ENCODE measurements at regions not wholly inside any gene's neighbourhood (a gene's known extent, or its start where the extent isn't known, plus 50 kb on each side); places are given as distances from the start of the nearest gene placed in this dataset.

GRCh38 chr9:78470741-78471140 is 173.8 kb downstream of the PSAT1 start:
- no peak for TF ChIP-seq EZH2phosphoT487 (IDR thresholded peaks at IDR 0.05; ENCODE audit: low read length)
- Histone ChIP-seq H3K9ac (ENCODE audit: low read length) (no peak overlapping the region), H4K20me1 (ENCODE audit: insufficient read depth, low read length) (no peaks in the 10 kb centered on the region), H3K79me2 (ENCODE audit: low read length) (no peaks in the 10 kb centered on the region), H3F3A (ENCODE audit: insufficient read depth, low read length) (no peaks in the 10 kb centered on the region), H3K36me3 (replicated peaks; ENCODE audit: insufficient read depth, low read length) (no peaks in the 10 kb centered on the region), H3K9me3 (replicated peaks; ENCODE audit: insufficient read depth, low read length) (no peaks in the 10 kb centered on the region), H2AFZ (ENCODE audit: low read length) (no peak overlapping the region), H3K9me2 (replicated peaks; ENCODE audit: insufficient read depth, low read length) (no peaks in the 10 kb centered on the region), H3K4me3 (ENCODE audit: low read length) (no peak overlapping the region), H3K27me3 (replicated peaks; ENCODE audit: insufficient read depth, low read length) (no peaks in the 10 kb centered on the region), H3K4me1 (ENCODE audit: low read length) (no peaks in the 10 kb centered on the region), H3K4me2 (ENCODE audit: low read depth, low read length) (no peak overlapping the region), H3K27ac (ENCODE audit: low read length) (no peak overlapping the region)
- DNase-seq = no peak

GRCh38 chr9:78472111-78472510 is 175.2 kb downstream of the PSAT1 start:
- DNase-seq = no peak
- no peaks in the 10 kb centered on the region for H3K27me3 ChIP-seq (replicated peaks; ENCODE audit: insufficient read depth, low read length)
- no peak overlapping the region for H3K4me2 ChIP-seq (ENCODE audit: low read depth, low read length)
- H3K4me3 ChIP-seq (ENCODE audit: low read length) = no peak overlapping the region
- H3K79me2 ChIP-seq (ENCODE audit: low read length) = no peaks in the 10 kb centered on the region
- H3K27ac ChIP-seq (ENCODE audit: low read length) = no peak overlapping the region
- no peaks in the 10 kb centered on the region for H3K36me3 ChIP-seq (replicated peaks; ENCODE audit: insufficient read depth, low read length)
- no peak overlapping the region for H3K9ac ChIP-seq (ENCODE audit: low read length)
- H4K20me1 ChIP-seq (ENCODE audit: insufficient read depth, low read length) = no peaks in the 10 kb centered on the region
- TF ChIP-seq EZH2phosphoT487 (IDR thresholded peaks at IDR 0.05; ENCODE audit: low read length) (no peak), CTCF (IDR thresholded peaks at IDR 0.05; ENCODE audit: low read length) (no peak), EZH2 (optimal IDR thresholded peaks at IDR 0.05; ENCODE audit: low read depth, low read length) (no peak)
- no peaks in the 10 kb centered on the region for H3F3A ChIP-seq (ENCODE audit: insufficient read depth, low read length)
- H3K9me2 ChIP-seq (replicated peaks; ENCODE audit: insufficient read depth, low read length) = no peaks in the 10 kb centered on the region
- no peaks in the 10 kb centered on the region for H3K9me3 ChIP-seq (replicated peaks; ENCODE audit: insufficient read depth, low read length)
- no peak overlapping the region for H2AFZ ChIP-seq (ENCODE audit: low read length)
- H3K4me1 ChIP-seq (ENCODE audit: low read length) = no peaks in the 10 kb centered on the region

GRCh38 chr9:78479441-78479840 is 182.5 kb downstream of the PSAT1 start:
- no peak overlapping the region for H3K9ac ChIP-seq (ENCODE audit: low read length)
- H2AFZ ChIP-seq (ENCODE audit: low read length) = no peak overlapping the region
- H3K4me3 ChIP-seq (ENCODE audit: low read length) = no peak overlapping the region
- no peak overlapping the region for H3K27ac ChIP-seq (ENCODE audit: low read length)
- no peak overlapping the region for H3K4me2 ChIP-seq (ENCODE audit: low read depth, low read length)
- no peaks in the 10 kb centered on the region for H3K36me3 ChIP-seq (replicated peaks; ENCODE audit: insufficient read depth, low read length)
- no peaks in the 10 kb centered on the region for H3K9me2 ChIP-seq (replicated peaks; ENCODE audit: insufficient read depth, low read length)
- H3K27me3 ChIP-seq (replicated peaks; ENCODE audit: insufficient read depth, low read length) = no peaks in the 10 kb centered on the region
- H3K4me1 ChIP-seq (ENCODE audit: low read length) = no peaks in the 10 kb centered on the region
- H3K9me3 ChIP-seq (replicated peaks; ENCODE audit: insufficient read depth, low read length) = no peaks in the 10 kb centered on the region
- no peak for DNase-seq
- H4K20me1 ChIP-seq (ENCODE audit: insufficient read depth, low read length) = no peaks in the 10 kb centered on the region
- no peaks in the 10 kb centered on the region for H3F3A ChIP-seq (ENCODE audit: insufficient read depth, low read length)
- H3K79me2 ChIP-seq (ENCODE audit: low read length) = no peaks in the 10 kb centered on the region
- TF ChIP-seq EZH2 (optimal IDR thresholded peaks at IDR 0.05; ENCODE audit: low read depth, low read length) = no peak
- TF ChIP-seq EZH2phosphoT487 (IDR thresholded peaks at IDR 0.05; ENCODE audit: low read length) = no peak
- no peak for TF ChIP-seq CTCF (IDR thresholded peaks at IDR 0.05; ENCODE audit: low read length)

- Histone ChIP-seq H3K9me2 (replicated peaks; ENCODE audit: insufficient read depth, low read length) (no peaks in the 10 kb centered on the region), H4K20me1 (ENCODE audit: insufficient read depth, low read length) (no peaks in the 10 kb centered on the region), H3F3A (ENCODE audit: insufficient read depth, low read length) (no peaks in the 10 kb centered on the region), H2AFZ (ENCODE audit: low read length) (no peak overlapping the region), H3K4me2 (ENCODE audit: low read depth, low read length) (no peak overlapping the region), H3K9ac (ENCODE audit: low read length) (no peak overlapping the region), H3K79me2 (ENCODE audit: low read length) (no peaks in the 10 kb centered on the region), H3K4me1 (ENCODE audit: low read length) (no peaks in the 10 kb centered on the region), H3K4me3 (ENCODE audit: low read length) (no peak overlapping the region), H3K9me3 (replicated peaks; ENCODE audit: insufficient read depth, low read length) (no peaks in the 10 kb centered on the region), H3K27ac (ENCODE audit: low read length) (no peak overlapping the region), H3K27me3 (replicated peaks; ENCODE audit: insufficient read depth, low read length) (no peaks in the 10 kb centered on the region), H3K36me3 (replicated peaks; ENCODE audit: insufficient read depth, low read length) (no peaks in the 10 kb centered on the region)
- DNase-seq = no peak
- TF ChIP-seq EZH2phosphoT487 (IDR thresholded peaks at IDR 0.05; ENCODE audit: low read length) (no peak), EZH2 (optimal IDR thresholded peaks at IDR 0.05; ENCODE audit: low read depth, low read length) (no peak), CTCF (IDR thresholded peaks at IDR 0.05; ENCODE audit: low read length) (no peak)
Measured at GRCh38 chr9:78486661-78487060, 189.7 kb downstream of the PSAT1 start.
